ENCODE measurements at regions not wholly inside any gene's neighbourhood (a gene's known extent, or its start where the extent isn't known, plus 50 kb on each side); places are given as distances from the start of the nearest gene placed in this dataset.

- TF ChIP-seq FOSL1 (IDR thresholded peaks at IDR 0.05; ENCODE audit: low read depth) = no peak
- no peak for TF ChIP-seq CTCF (IDR thresholded peaks at IDR 0.05 in 2 of 3, conservative IDR thresholded peaks at IDR 0.05 in 1 of 3; ENCODE audit: borderline replicate concordance in 1 of 3, insufficient read depth in 1 of 3, low read depth in 2 of 3, low read length in 2 of 3)
- no peak for TF ChIP-seq EZH2 (IDR thresholded peaks at IDR 0.05)
- TF ChIP-seq POLR2AphosphoS5 (IDR thresholded peaks at IDR 0.05; ENCODE audit: low read depth, low read length) = no peak
- TF ChIP-seq ATF3 (IDR thresholded peaks at IDR 0.05) = no peak
- TF ChIP-seq RAD21 (IDR thresholded peaks at IDR 0.05; ENCODE audit: low read depth) = no peak
- no peak for TF ChIP-seq EGR1 (IDR thresholded peaks at IDR 0.05; ENCODE audit: low read depth)
Measured at GRCh38 chr4:96380106-96380505, 540.2 kb downstream of the PDHA2 start.
